NCI-H460 (cell line): ENCODE measurements at regions not wholly inside any gene's neighbourhood (a gene's known extent, or its start where the extent isn't known, plus 50 kb on each side); places are given as distances from the start of the nearest gene placed in this dataset.
A peak's percentile ranks its signal among the peaks of the same experiment; 100 is the strongest.

Experiments used
- DNase-seq: peaks from one replicate; pipeline ENCODE4 v3.0.0-alpha.2; 2016; ENCODE audit warnings: low read depth; ENCODE audit errors: extremely low read depth

DNA sequence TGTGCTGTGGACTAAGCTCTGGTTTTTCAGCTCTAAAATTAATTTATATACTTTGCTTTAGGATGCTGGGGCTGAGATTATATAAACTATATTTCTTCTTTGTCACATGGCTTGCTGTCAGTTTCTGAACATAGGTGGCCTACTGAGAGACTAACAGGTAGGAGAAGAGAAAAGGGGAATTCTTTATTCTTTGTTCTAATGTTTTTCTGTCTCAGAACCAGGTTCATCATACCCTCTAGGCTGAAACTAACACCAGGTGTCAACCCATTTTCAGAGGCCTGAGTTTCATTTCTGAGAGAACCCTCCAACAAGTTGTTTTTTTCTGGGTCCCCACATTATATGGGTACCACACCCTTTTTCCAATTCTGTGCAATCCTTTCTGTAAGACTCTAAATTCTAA is 843.6 kb downstream of the TRIB2 start:
- DNase-seq: no peak

DNA sequence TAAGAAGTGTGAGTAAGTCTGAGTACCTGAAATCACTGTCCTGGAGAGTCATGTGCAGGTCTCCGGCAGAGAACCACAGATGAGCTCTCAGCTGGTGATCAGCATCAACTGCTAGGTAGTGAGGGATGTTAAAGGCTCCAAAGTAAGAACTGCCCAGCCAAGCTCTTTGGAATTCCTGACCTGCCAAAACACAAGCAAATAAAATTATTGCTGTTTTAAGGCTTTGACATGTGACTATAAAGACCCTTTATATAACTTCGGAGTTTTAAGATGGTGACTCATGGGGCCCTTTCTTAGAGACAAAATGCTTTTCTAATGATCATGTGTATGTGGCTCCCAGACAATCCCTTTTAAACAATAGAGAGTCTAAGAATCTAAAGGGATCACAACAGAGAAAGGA is 855.7 kb downstream of the TRIB2 start:
- DNase-seq: no peak

DNA sequence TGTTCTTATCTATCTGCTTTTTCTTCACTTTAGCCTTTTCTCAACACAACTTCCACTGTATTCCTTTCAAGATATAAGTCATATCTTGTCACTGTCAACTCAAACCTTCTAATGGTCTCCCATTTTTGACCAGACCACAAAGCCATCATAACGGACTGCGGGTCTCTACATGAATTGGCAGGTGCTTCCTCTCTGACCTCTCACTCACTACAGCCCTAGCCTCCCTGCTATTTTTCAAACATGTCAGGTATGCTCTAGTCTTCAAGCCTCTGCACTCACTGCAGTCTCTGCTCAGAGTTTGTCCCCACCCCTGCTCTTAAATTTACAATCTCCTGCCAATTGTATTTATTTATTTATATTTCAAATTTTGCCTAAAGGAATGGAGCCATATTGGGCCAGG is 858.1 kb downstream of the TRIB2 start:
- DNase-seq: no peak

DNA sequence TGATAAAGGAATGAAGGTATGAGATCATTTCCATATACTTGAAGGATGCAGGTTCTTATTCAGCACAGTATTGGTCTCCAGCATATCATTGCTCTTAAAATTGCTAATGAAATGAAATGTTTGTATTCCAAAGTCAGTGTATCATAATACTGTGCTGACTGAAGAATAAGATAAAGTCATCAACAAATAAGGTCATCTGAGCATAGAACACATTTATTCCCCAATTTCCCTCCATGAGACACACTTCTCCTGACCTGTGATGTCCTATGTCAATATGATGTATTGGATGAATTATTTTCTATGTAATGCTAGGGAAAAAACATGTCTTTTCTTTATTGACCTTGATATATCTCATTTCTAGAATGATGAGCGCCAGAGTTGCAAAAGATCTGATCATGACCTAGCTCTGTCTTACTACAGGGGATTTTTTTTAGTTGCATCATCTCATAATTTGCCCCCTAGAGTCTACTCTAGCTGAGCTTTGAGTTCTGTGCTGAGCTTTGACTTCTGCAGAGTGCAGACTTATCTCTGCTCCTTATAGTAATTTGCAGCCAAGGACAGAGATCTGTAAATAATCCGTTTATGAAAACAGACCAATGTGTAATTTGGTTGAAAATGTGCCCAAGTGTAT is 859.8 kb downstream of the TRIB2 start:
- DNase-seq: no peak

DNA sequence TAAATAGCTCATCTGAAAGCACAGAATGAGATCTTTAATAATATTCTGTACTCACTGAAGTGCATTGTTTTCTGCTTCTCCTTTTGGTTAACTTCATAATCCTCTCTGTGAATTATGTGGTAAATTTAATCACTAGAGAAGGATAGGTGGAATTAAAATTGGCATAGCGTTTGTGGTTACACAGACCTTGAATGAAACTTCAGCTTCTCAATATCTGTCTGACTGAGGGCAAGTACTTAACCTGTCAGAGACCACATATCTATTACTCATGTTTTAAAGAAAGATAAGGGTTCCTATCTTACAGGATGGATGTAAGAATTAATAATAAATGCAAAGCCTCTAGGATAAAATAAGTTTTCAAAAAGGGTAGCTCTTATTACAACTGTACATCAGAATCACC is 861.8 kb downstream of the TRIB2 start:
- DNase-seq: no peak

DNA sequence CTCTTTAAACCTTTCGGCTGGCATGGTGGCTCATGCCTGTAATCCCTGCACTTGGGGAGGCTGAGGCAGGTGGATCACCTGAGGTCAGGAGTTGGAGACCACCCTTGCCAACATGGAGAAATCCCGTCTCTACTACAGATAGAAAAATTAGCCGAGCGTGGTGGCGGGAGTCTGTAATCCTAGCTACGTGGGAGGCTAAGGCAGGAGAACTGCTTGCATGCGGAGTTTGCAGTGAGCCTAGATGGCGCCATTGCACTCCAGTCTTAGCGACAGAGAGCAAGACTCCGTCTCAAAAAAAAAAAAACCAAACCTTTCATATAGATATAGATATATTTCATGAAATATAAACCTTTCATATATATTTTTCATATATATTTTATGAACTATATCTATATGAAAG is 864.7 kb downstream of the TRIB2 start:
- DNase-seq: no peak

DNA sequence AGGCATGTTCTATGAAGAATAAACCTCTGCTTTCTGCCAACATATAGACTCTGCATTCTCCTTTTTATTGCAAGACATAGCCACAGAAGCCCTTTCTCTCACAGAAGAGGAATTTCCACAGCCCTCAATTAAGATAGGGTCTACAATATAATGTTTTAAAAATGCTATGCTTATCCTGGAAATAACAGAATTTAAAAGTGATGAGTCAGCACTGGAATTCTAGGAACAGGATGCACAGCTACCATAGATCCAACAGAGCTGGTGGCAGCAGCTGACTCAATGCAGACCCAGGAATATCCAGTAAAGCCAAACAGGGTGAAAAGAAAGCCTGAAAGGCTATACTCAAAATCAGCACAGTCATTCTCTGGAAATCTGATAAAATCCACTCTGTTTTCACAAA is 866.9 kb downstream of the TRIB2 start:
- no peak for DNase-seq

DNA sequence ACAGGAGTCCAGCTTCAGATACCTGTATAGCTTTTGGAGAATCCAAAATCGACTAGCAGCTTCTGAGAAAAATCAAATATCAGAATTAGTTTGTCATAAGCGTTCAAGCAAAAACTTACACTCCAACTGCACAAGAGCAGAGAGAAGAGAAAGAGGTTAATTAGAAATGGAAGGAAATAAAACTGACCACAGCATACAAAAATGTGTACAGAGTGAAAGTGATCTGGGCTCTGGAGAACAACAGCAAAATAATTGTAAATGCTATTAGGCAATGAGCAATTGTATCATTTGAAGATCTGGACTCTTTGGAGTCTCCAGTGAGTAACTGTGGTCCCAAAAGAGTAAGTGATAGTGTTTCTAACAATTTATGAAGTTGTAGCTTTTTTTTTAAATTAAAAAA is 867.3 kb downstream of the TRIB2 start:
- no peak for DNase-seq

DNA sequence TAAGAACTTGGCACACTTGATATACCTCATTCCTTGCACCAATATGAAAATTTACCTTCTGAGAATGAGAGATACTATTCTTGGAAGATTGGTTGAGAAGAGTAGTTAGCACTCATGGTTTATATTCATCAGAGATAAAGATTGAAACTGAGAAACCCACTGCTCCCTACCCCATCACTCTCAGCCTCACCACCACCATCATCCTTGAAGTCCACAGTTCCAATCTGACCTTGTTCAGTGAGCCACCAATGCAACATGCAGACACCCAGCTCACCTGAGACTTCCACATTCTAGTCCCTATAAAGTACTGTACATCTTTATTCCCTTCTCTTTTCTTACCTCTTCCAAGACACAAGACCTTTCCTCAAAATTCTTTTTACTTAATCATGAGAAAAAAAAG is 869.0 kb downstream of the TRIB2 start:
- DNase-seq: no peak

DNA sequence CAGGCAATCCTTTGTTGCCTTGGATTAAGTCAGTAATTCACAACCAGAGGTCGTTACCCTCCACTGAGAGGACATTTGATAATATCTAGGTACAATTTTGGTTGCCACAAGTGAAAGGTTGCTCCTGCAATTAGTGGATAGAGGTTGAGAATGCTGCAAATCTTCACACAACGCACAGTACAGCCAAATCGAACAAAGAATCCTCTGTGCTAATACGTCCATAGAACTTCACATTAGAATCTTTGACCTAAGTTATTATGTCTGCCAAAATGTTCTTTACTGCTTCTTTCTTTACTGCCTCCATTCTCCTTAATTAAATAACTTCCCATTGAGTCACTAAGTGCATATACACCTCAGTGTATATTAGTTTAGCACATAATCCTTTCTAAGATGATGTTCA is 879.5 kb downstream of the TRIB2 start:
- no peak for DNase-seq

DNA sequence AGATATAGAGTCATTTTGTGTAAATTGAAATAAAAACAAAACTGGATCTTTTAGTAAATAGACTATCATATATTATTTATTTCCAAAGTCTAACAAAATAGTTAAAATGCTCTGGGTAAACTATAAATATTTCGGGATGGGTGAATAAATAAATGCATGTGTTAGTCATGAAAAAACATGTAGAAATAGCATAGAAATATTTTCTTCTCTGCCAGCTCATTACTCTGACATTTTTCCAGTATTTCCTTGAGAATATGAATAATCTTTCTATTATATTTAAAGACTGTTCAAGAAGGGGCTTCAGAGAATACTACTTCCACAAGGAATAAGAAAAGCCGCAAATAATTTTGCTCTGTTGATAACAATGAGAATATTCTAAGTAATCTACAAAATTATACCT is 880.4 kb downstream of the TRIB2 start:
- no peak for DNase-seq

DNA sequence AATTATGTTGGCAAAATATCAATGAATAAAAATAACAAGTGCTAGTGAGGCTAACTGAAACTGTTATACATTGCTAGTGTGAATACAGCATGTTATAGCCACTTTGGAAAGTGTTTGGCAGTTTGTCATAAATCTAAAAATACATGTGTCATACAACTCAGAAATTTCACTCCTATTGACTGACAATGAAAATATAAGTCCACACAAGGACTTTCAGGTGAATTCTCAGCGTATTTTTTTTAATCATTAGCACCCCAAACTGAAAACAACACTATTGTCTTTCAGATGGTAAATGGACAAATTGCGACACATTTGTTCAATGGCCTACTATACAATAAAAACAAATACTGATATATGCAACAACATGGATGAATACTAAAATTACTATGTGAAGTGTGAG is 884.8 kb downstream of the TRIB2 start:
- no peak for DNase-seq

DNA sequence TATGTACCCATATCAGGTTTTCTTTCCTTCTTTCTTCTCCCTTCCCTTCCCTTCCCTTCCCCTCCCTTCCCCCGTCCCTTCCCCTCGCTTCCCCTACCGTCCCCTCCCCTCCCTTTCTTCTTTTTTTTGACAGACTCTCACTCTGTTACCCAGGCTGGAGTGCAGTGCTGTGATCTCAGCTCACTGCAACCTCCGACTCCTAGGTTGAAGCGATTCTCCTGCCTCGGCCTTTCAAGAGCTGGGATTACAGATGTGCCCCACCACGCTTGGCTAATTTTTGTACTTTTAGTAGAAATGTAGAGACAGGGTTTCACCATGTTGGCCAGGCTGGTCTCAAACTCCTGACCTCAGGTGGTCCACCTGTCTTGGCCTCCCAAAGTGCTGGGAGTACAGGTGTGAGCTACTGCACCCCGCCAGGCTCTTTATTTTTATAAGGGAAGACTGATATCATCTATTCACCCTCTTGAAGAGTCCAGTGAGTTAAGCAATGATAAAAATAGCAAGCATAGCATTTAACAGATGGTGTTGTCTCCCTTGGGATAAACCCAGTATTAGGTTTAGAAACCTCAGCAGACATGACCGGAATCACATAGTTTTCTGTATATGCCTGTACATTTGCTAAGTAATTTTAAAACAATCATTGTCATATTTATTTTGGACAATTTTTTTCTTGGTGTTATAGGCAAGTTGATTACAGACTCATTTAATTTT is 888.4 kb downstream of the TRIB2 start:
- DNase-seq: no peak

DNA sequence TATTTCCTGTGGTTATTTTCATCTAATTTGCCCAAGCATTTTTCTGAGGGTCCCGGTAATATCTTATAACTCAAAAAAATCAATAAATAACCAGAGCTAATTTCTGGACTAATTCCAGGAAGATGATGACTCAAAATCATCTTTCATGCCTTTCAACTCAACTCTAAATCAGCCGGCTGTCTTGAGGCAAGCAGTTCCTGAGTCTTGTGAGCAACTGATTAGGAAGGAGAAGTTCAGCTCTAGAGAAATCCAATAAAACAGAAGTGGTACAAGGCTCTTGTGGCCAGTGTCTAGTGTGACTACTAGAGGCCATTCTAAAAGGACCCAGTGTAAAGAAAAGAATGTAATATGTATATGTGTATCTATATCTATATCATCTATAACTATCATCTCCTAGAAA is 890.4 kb downstream of the TRIB2 start:
- DNase-seq: no peak

DNA sequence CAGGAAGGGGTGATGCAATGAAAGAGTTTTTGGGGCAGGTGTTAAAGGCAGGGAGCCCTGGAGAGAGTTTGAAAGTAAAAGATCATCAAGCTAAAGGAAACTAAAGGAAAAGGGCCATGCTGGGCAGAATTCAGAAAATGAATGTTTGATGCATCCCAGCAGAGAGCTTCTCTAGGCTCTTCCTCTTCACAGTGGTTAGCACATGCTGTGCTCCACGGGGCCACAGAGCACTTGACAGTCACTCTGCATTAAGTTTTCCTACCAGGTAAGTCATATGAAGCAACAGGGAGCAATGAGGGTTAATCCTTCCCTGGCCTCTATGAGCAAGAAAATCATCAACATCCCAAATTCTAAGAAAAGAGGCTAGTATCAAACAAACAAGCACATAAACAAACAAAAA is 895.2 kb downstream of the TRIB2 start:
- DNase-seq: no peak

DNA sequence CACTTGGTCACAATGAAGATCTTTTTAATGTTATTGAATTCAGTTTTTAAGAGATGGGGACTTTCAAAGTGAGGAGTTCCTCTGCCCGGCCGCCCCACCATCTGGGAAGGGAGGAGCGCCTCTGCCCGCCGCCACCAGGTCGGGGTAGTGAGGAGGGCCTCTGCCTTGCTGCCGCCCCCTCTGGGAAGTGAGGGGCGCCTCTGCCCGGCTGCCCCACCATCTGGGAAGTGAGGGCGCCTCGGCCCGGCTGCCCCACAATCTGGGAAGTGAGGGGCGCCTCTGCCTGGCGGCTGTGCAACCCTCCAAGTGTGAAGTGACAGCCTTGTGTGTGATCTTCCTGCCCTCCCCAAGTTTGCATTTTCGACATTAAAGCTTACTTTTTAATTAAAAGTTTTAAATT is 899.3 kb downstream of the TRIB2 start:
- DNase-seq: no peak

DNA sequence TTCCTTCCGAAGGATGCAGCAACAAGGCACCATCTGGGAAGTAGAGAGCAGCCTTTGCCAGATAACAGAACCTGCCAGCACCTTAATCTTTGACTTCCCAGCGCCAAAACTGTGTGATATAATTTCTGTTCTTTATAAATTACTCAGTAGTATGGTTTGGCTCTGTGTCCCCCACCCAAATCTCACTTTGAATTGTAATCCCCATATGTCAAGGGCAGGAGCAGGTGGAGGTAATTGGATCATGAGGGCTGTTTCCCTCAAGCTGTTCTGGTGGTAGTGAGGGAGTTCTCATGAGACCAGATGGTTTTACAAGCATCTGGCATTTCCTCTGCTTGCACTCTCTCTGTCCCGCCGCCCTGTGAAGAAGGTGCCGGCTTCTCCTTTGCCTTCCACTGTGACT is 899.9 kb downstream of the TRIB2 start:
- no peak for DNase-seq

DNA sequence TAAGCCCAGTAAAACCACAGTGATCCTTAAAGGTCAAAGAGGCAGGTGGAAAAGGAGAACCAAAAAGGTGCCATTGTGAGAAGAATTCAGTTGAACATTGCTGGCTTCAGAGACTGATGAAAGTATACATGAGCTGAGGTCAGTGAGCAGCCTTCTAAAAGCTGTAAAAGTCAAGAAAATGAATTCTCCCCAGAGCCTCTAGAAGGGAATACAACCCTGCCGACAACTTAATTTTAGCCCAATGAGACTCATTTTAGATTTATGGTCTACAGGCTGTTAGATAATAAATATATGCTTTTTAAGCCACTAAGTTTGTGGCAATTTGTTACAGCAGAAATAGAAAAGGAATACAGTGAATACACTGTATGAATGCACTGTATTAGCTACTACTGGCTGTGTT is 911.4 kb downstream of the TRIB2 start:
- no peak for DNase-seq

DNA sequence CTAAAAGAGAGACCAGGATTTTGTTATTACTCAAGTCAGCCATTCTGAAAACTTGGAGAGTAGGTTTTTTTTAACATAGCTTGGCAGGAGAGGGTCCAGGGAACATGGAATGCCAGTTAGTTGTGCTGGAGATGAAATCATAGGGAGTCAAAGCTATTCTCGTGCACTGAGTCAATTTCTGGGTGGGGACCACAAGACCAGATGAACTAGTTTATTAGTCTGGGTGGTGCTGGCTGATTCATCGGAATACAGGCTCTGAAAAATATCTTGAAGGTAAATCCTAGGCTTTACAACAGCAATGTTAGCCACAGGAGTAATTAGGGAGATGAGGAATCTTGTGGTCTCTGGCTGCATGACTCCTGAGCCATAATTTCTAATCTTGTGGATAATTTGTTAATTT is 921.4 kb downstream of the TRIB2 start:
- no peak for DNase-seq

DNA sequence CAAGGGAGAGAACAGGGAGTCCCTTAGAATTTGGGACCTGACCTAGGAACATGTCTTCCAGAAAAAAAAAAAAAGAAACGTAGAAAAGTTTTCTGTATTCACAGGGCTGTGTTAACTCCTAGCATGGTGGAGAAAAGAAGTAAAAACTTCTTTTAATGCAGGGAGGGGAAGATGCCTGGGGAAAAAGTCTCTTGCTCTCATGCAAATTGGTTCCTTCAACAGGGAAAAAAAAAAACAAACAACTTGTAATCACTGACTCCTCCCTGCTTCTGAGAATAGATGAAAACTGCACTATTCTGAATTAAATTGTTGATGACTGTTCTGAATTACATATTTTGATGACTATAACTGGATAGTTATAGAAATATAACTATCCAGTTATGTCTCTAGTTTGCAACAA is 933.2 kb downstream of the TRIB2 start:
- no peak for DNase-seq

DNA sequence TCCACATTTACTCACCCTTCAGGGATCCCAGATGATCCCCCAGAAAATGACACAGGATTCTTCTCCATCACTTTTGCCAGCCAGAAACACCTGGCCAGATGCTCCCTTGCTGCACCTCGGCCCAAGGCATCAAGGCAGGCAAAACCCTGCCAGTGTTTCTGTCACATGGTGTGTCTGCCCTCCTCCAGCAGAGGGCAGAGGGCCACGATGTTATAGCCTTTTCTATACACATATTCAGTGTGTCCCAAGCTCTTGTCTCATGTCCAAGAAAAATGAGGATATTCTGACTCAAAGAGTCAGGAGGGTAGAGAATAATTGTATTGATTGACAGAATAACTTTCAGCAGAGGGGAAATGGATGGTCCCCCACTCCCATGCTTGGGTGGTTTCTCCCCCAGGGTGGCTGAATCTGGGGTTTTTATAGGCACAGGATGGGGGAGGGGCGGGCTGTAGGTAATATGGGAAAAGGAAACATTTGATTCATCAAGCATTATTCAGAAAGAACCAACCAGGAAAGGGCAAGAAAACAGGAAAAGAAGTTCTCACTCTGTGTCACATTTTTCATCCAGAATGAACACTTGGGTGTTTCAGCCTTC is 933.9 kb downstream of the TRIB2 start:
- peak; percentile 29 for DNase-seq

DNA sequence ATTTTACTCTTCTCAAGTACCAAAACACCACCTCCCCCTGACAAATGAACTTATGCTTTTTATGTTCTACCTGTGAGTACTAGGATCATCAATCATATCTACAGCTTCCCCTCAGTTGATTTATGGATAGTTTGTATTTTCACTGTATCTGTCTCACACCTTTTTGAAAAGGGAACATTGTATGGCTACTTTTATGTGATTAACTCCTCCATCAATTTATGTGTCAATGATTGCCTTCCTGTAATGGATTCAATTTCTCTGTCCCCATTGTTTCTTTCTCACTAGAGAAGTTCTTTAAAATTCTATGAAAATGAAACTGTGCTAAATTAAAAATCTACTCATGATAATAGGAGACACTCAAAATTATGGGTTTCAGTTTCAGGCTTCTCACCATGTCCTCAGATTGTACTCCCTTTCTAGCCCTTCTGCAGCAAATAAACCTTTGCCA is 935.0 kb downstream of the TRIB2 start:
- DNase-seq: no peak
